ENCODE measurements at regions not wholly inside any gene's neighbourhood (a gene's known extent, or its start where the extent isn't known, plus 50 kb on each side); places are given as distances from the start of the nearest gene placed in this dataset.

DNA sequence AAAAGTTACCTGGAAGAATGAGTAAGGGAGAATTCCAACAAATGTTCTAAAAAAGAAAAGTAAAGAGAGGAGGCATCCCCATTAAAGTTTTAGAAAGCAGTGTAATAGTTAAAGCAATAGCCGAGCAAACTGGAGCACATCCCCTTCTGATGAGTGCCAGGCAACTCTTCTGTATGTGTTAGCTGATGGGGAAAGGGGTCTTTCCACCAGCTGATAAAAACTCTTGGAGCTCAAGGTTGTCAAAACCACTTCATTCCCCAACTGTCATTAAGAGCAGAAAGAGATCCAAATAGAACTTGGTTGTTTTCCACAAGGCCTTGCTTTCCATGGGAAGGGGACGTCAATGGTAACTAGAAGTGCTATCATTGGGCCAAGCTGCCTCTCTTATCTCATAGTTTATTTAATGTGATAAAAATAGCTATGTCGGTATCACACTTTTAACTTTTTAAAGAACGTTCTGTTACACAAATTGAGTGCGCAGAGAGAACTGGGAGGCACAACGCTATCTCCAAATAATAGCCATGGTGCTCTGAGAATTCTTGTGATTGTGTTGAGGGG, 116.9 kb downstream of the POLR2M start:
- DNase-seq = no peak

GRCh38 chr15:57824186-57824585, 117.7 kb downstream of the POLR2M start:
- no peak for DNase-seq

DNA sequence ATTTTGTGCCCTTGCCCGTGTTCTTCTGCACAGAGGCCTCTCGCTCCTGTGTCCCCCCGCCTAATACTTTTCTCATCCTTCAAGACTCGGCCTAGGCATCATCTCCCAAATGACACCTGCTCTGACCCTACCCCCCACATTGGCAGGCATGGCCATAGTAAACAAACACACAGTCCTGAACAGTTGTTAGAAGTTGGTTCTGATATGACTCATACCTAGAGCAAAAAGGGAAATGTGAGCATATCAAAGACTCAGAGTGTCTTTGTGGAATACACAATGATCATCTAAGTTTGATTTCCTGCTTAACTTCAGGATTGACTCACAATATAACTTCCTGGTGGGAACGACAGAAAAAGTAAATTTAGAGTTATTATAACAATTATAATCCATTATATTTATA, 120.5 kb downstream of the POLR2M start:
- no peak for DNase-seq

DNA sequence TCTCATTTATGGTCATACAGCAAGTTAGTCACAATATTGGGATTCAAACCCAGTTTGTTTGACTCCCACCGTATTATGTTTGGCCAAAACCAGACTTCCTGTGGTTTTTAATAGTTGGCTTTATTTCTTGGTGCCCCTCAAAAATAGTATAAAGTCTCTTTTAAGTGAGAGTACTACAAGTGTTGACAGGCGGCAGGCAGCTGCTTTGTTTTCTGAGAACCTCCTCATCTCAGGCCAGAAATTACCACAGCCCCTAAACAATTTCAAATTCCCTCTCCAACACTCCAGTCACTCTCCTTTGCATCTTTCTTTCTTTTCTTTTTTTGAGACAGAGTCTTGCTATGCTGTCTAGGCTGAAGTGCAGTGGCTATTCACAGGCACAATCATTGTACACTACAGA, 121.5 kb downstream of the POLR2M start:
- DNase-seq = no peak

DNA sequence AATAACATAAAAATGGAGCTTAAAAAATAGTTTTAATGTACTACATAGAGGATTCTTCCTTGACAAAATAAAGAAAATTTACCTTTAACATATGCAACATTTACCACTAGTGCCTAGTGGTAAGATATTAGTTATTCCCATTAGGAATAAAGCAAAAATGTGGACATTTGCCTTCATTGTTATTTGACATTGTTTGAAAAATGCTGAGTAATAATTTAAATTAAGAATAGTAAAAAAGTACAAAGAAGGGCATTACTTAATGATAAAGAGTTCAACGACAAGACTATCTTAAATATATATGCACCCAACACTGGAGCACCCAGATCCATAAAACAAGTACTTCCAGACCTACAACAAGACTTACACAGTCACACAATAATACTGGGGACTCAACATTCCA, 125.7 kb downstream of the POLR2M start:
- DNase-seq = no peak

GRCh38 chr15:57835119-57835518, 128.6 kb downstream of the POLR2M start:
- DNase-seq = no peak

DNA sequence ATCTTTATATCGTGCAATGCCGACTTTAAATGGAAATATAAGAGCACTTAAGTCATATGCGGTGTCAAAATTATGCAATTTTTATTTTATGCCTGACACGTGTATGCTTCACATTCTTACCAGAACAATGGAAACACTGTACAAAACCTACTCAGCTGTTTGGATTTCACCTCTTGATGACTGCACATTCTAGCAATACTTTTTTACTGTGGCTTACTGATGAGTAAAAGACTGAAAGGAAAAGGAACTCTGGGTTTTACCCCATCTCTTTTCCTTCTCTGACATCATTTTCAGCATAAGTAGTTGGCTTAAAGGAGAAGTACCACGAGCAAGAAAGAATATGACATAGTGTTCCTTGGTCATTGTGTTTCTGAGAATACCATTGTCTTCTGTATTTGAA, 142.8 kb downstream of the POLR2M start:
- DNase-seq = no peak

- DNase-seq = no peak
Measured at GRCh38 chr15:57854531-57854930, 148.0 kb downstream of the POLR2M start.

GRCh38 chr15:57857871-57858270, 151.4 kb downstream of the POLR2M start:
- no peak for DNase-seq

DNA sequence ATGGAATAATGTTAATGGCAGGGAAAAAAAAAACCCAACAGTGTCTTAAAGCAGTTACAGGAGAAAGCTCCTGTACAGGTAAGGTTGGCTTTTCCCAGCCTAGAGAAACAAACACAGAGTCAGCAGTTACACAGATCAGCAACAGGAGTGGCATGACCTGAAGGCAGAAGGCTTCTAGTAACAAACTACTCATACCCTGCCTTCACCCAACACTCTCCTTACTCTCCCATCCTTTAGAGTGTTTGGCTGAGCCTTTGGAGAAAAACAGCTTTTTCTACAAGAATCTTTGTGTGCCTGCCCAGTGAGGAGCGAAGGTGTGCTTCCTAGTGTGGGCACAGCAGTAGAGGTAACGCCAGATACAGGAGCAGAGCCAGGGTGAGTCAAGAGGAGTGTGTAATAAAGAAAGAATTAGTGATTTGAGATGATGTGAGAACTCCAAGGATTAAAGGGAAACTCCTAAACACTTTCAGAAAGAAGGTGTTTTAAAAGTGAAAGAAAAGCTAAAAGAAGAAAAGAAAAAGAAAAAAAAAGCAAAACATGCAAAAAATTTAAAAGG, 152.7 kb downstream of the POLR2M start:
- no peak for DNase-seq

DNA sequence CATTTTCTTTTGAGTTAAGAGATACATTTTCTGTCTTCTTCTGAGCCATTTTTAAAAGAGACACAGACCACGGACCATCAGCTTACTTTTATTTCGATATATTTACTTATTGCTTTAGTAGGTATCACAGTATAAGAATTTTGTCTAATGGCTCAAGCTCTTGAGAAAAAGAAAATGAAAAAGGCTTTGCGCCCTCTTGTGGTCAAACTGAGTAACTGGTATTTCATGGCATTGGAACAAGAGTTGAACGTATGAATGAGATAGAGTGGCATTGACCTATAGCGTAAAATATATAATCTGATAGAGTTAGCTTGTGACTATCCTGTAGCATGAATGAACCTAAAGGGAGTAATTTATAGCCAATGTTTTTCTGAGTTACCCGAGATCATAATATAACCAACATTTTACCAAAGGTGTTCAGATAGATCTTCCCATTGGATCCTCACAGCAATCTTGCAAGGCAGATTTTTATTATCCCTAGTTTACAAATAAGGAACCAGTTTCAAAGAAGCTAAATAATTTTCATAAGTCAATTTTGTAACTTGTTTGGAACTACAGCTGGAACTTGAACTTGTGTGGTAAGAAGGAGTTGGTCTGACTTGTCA, 154.6 kb downstream of the POLR2M start:
- peak; percentile 37 for DNase-seq

DNA sequence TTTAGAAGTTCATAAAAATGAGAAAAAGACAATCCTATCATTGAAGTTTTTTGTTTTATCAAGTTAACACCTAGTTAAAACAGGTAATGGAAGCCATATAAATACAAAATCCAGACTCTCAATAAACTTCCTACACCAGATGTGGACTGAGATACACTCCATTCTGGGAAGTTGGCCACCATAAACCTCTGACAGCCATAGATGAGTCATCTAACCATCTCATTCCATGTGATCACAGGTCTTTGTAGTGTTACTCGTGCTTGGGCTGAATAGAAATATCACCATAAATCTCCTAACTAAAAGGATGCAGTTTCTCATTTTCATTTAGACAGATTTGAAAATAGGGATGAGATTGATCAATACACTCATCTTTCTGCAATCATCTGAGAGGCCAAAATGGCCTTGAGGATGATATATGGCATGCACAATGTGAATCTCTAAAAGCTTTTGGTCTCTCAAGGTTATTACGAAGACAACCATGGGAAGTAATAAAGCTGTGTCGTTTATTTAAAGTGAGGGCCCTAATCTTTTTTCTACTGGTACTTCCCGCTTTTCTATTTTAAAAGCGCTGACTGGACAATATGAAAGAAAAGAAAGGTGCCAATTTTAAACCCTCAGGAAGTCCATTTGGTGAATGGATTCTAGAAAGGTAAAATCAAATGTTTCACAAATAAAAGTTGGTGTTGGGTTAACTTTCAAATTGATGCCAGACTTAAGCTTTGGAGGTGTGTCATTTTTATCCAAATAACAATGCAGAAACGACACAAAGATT, 155.5 kb downstream of the POLR2M start:
- no peak for DNase-seq

DNA sequence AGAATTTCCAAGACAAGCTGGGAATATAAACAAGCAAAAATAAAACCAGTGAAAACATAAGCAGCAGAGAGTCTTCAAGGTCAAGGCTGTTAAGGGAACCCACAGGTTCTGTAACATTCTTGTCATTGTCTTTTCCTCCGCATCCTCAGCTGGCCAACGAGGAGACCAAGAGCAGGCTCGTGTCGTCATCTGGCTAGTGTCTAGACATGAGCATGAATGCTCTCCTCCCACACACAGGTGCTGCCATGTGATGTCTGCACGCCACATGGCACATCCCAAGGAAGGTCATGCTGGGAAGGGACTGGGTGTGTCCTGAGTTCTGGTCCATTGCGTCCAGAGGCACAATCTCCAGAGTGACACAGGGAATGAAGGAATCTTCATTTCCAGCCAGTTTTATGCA, 156.2 kb downstream of the POLR2M start:
- DNase-seq = no peak

DNA sequence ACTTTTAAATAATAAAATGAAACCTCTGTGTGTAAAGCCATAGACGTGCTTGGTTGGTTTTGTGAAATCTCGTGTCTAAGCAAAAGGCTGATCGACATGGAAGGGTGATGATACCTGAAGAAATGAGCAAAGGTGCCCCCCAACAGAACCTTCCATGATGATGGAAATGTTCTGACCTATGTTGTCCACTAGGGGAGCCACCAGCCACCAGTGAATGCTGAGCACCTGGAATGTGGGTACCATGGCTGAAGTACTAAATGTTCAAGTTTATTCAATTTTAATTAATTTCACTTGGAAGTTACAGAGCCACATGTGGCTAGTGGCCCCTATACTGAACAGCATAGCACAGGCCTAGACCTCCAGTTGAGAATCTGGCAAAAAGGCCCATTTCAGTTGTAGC, 158.8 kb downstream of the POLR2M start:
- no peak for DNase-seq

- peak; percentile 56 for DNase-seq
Measured at GRCh38 chr15:57866149-57866736, 159.7 kb downstream of the POLR2M start.

- DNase-seq = no peak
Measured at GRCh38 chr15:57867970-57868798, 161.7 kb downstream of the POLR2M start.

- no peak for DNase-seq
Measured at GRCh38 chr15:57870667-57871066, 164.2 kb downstream of the POLR2M start.

DNA sequence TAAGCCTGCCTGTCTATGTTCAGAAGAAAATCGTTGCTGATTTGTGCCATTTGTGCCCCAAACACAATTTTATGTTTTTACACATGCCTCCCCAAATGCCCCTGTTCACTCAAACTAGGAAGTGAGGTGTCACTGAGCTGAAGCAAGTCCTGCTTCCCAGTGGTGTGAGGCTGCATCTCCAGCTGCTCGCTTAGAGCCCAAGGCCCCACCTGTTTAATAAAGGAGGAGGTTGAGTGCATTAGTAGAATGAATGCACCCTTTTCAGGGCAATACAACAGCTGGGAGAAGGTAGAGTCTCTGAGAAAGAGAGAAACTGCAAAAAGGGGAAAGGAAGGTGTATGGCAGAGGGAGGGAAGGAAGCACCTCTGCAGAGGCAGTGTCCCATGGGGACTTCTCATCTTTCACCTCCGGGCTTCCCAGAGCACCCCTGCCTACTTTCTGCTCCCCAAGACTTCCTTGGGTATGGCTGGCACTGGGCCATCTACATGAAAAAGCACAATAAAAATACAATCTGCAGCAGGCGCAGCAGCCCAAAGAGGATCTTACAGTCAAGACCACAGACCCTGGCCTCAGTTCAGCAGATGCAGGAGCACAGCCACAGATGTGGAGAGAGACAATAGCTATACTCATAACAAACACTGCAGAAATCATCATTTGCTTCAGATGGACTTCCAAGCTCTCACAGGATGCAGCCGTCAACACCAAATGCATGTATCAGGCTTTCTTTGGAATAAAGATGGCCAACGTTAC, 165.9 kb downstream of the POLR2M start:
- no peak for DNase-seq

DNA sequence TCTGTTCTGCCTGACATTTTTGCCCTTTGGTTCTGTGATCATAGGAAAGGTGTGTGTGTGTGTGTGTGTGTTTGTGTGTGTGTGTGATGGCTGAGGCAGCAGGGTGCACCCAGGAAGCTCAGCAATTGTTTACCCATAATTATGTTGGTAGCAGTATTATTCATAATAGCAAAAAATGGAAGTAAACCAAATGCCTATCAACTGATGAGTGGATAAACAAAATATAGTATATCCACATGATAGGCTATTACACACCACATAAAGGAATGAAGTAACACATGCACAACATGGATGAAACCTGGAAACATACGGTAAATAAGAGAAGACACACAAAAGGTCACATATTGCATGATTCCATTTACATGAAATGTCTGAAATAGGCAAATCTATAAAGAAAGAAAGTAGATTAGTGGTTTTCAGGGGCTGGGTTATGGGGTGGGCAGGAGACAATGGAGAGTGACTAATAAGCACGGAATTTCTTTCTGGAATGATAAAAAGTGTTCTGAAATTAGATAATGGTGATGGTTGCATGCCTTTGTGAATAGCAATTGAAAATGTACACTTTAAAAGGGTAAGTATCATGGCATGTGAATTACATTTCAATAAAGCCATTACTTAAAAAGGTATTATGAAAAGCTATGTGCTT, 167.2 kb downstream of the POLR2M start:
- no peak for DNase-seq

- no peak for DNase-seq
Measured at GRCh38 chr15:57875347-57875746, 168.8 kb downstream of the POLR2M start.

- no peak for DNase-seq
Measured at GRCh38 chr15:57878573-57878972, 172.1 kb downstream of the POLR2M start.

- no peak for DNase-seq
Measured at GRCh38 chr15:57881361-57881760, 174.8 kb downstream of the POLR2M start.
